HG02973 (cell line): ENCODE measurements at regions not wholly inside any gene's neighbourhood (a gene's known extent, or its start where the extent isn't known, plus 50 kb on each side); places are given as distances from the start of the nearest gene placed in this dataset.

Experiments used
- ATAC-seq: cut with Tn5 transposase; IDR thresholded peaks from one replicate; pipeline ENCODE4 v1.9.1; 2021; ENCODE audit warnings: moderate library complexity; ENCODE audit not compliant: unreplicated experiment

DNA sequence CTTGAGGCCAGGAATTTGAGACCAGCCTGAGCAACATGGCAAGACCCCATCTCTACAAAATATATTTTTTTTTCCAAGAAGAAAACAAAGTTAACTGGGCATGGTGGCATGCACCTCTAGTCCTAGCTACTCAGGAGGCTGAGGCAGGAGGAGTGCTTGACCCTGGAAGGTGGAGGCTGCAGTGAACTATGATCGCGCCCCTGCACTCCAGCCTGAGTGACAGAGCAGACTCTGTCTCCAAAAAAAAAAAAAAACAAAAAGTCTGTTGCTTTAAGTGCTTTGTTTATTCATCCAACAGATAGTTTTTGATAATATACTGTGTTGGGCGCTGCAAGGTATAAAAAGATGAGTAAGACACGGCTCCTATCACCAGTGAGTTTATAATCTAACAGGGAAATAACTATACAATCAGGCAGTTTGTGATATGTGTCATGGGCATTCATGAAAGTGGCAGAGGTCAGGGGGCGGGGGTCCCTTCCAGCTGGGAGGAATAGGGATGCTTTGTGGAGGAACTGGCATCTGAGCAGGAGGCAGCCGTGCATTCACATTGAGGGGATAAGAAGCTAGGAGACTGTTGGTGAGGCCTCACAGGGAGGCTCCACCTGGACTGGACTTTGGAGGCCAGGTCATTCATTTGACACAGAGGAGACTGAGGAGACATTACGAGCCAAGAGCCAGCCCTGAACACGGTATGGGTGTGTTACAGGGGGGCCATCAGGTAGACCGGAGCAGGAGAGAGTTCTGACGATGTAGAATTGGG lies 67.3 kb upstream of the ERRFI1 start:
- ATAC-seq, result no peak

DNA sequence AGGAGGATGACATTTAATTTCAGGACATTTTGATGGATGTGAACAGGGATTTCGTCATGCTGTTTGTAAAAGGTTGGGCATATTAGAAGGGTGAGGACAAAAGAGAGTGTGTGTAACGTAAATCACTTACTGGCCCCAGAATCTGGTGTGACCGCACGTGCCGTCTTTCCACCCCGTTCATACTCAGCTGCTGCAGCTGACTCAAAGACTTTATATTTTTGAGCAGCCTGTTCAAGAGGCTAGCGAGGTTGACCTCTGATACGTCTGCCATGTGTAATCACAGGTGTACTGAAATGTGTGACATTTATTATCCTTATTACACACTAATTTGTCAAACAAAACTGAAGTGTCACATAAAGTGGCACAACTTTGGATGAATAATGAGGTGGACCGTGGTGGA lies 66.5 kb upstream of the ERRFI1 start:
- ATAC-seq, result no peak

DNA sequence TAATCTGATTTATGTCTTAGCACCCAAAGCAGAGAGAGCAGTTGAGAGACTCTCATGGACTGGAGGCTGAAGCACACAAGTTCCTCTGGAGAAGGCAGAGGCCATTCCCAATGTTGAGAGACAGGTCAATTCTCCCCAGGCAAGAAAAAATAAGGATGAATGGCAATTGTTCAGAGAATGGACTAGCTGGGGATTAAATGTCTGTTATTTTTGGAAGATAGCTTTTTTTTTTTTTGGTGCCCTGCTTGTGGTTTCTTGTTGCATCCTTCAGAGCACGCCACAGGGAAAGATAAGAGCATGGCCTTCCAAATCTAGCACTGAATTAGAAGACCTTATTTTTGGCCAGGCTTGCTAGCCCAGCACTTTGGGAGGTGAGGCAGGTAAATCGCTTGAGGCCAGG lies 65.6 kb upstream of the ERRFI1 start:
- no peak for ATAC-seq

DNA sequence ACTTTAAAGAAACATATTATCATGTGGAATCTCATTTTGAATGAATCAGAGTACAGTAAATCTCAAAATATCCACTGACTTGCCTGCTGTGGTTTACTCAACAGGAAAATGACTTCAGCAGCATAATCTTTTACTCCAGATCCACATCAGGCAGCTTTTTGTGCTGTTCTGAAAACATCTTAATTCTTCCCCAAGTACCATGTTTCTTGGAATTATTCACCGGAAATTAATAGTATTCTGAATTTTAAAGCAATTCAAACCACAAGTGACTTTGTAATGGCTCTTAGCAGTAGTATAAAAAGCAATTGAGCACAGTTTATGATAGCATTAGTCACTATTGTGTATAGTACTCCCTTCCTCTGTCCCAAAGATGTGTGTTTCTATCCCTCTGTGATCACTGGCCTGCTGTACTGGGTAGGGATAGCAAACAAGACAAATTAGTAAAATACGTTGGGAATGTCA lies 64.2 kb upstream of the ERRFI1 start:
- no peak for ATAC-seq

DNA sequence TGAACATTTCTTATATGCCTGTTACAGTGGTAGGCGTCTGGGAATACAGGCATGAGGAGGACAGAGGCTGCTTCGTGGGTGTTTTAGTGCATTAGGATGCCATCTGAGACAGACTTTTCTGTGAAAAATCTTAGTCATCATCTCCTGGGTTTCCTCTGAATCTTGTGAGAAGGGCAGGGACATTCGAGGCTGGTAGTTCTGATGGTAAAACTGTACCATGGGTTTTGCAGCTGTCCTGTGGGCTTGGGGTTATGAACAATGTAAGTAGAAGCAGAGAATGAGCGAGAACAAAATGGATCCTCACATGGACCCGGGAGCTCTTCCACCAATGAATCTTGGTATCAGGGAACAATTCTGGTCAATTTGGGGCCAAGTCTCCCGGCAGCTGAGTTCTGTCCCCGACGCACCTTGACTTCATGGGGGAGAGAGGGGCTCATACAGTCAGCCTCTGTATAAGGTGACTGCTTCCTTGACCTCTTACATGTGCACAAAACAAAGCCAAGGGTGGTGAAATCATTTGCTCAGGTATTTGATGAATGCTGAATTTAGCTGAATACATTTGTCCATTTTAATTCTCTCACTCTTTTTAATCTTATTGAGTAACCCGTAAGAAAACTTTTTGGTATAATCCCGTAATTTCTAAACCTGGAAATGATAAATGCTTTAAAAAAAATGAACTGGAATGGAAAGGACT lies 63.6 kb upstream of the ERRFI1 start:
- no peak for ATAC-seq

DNA sequence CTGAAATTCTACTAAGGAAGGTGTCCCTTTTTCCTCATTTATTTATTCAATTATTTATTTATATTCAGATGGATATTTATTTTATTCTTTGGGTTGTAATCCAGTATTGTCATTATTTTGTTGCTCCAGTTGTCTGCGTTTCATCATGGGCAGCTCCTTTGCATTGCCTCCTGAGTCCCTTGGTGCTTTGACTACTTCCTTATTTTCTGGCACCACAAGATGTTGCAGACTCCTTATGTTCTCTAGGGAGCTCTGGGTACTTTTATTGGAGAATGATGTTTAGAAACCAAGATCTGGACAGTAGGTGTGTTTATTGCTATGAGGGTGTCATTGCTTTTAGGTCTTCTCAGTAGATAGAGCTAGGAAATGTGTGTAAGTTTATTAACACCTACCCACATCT lies 59.9 kb upstream of the ERRFI1 start:
- no peak for ATAC-seq

DNA sequence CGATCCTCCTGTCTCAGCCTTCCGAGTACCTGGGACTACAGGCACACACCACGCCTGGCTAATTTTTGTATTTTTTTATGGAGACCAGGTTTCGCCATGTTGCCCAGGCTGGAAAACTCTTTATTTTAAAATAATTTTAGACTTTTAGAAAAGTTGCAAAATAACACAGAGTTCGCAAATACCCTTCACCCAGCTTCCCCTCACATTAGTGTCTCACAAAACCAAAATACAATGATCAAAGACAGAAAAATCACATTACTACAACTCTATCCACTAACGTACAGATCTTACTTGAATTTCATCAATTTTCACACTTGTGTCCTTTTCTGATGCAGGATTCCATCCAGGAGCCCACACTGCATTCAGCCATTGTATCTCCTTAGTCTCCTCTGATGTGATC lies 58.8 kb upstream of the ERRFI1 start:
- ATAC-seq, result no peak

DNA sequence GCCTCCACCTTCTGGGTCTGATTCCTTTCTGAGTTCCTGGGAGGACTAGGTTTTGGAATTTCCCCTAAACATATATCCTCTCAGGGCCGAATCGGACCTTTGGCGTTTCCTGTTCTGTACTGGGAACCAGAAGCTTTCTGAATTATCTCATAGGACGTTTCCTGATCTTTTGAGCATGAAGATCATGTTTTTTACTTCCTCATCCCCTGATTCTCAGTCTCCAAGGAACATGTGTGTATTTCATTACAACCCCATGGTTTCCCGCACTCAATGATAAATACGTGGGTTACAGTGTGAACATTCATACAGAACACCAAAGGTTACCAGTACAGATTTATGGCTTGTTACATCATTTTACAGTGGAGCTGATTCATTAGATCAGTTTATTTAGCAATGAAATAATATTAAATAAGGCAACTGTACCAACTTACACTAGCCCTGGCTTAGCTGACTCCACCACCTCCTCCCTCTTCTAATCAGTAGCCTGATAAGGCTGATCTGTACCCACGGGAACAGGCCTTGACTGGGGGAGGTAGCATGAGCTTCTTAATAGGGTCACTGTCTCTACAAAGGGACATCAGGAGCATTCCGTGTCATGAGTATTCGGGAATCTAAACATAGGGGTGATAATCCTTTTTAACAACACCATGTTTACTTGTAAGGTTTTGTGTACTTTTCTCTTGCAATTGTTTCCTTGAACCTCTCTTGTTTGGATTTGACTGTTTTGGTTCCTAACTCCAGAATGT lies 57.8 kb upstream of the ERRFI1 start:
- ATAC-seq, result no peak

DNA sequence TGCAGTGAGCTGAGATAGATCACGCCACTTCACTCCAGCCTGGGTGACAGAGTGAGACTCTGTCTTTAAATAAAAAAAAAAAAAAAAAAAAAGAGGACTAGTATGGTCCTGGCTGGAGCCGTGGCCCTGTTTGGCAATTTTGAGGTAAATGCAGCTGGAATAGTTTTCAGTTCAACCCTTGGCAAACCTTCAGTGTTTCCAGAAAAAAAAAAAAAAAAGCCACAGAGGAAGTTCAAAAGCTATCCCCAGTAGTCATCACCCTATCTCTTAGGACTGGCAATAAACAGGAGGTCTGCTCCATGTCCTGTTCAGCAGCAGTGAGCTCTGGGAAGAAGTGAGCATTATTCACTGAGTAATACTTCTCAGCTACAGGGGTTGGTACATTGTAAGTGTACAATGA lies 56.8 kb upstream of the ERRFI1 start:
- ATAC-seq, result no peak

DNA sequence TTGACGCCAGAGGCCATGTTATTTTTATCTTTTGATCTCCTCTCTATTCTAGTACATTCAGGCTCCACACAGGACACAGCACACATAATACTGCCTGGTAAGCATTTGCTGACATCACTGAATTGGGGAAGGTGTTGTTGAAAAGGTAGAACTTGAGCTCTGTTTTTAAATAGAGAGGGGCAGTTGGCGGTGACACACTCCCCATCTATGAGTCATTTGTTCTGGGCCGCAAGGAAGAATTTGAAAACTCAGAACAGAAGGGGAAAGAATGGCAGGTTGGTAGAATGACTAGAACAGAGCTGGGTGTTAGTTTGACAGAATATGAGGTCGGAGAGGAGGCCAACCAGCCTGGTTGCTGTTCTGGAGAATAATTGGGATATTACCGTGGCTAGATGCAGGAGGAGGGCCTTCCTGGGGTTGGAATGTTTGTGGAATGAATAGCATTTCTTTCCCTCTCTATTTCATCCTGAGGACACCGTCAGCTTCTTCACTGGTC lies 52.1 kb upstream of the ERRFI1 start:
- ATAC-seq, result no peak

DNA sequence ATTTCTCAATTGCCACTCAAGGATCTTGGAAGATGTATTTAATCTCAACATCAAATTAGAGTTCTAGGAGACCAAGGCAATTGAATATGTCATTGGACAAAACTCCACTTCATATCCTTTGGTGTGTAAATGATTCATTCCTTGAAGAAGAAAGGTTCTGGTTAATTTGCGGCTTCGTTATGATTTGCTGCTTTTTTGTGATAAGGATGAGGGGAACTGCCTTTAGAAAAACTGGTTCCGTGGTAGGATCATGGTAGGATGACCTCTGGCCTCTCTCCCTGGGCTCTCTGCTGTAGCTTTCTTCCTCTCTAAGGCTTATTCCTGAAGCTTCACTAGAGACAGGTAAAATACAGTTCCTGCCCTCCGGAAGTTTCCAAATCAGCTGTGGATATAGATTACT lies 51.5 kb upstream of the ERRFI1 start:
- ATAC-seq, result no peak

DNA sequence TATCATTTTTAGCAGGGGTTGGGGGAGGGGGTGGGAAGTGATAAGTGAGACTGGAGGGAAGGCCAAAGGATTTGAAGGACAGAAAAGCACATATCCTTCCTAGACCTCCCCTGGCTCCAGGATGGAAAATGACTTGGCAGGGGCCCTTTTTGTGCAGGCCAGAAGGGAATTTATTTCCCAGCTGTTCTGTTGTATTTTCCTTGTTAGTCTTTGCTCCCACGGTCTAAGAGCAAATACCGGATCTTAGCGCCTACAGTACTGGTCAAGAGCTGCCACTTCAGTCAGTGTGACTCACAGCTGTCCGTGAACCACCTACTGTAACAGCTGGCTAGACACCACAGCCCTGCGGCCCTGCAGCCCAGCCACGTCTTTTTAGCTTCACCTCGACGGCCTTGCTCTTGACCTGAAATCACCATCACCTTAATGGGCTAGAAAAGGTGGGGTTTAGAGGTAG lies 51.0 kb upstream of the ERRFI1 start:
- no peak for ATAC-seq

DNA sequence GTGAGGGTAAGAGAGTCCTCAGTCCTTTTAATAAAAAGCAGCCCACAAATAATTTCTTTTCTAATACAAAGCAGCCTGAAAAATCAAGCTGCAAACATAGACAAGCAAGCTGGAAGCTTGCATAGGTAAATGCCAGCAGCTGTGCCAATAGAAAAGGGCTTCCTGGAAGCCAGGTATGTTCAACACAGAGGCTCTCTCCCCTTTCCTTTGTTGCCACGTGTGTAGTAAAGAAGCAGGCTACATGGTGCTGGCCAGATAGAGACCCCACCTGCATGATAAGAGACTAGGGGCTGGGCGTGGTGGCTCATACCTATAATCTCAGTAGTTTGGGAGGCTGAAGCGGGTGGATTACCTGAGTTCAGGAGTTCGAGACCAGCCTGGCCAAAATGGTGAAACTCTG lies 50.1 kb upstream of the ERRFI1 start:
- no peak for ATAC-seq
